Activated B cell treated with CpG ODN at 0.5 μM for 24 hours (primary cell): ENCODE measurements at regions not wholly inside any gene's neighbourhood (a gene's known extent, or its start where the extent isn't known, plus 50 kb on each side); places are given as distances from the start of the nearest gene placed in this dataset.

Experiments
- ATAC-seq: fragments of 200-7000 bp; cut with Tn5 transposase; one replicate; pipeline ENCODE4 v1.10.0; 2021; ENCODE audit warnings: low read depth, mild to moderate bottlenecking, moderate library complexity
- CTCF ChIA-PET: fragments of 350-600 bp; sonication (Branson Sonifier 250); formaldehyde crosslinking; loops from one replicate; lab custom pipeline; 2021; ENCODE audit warnings: antibody characterized with exemption; lab: Charles Lee
- POLR2A ChIA-PET: fragments of 350-600 bp; sonication (Branson Sonifier 250); formaldehyde crosslinking; loops from one replicate; lab custom pipeline; 2021; ENCODE audit warnings: antibody characterized with exemption; lab: Charles Lee
- DNase-seq: peaks from one replicate; pipeline ENCODE4 v3.0.0; 2022
- H3K27ac Mint-ChIP-seq: one replicate; pipeline ENCODE4 v1.8.0; 2020; ENCODE audit warnings: mixed read lengths
- H3K27me3 Mint-ChIP-seq: one replicate; pipeline ENCODE4 v1.8.0; 2021; ENCODE audit warnings: mixed read lengths
- H3K36me3 Mint-ChIP-seq: one replicate; pipeline ENCODE4 v1.8.0; 2021; ENCODE audit warnings: low read depth, mixed read lengths
- H3K4me1 Mint-ChIP-seq: one replicate; pipeline ENCODE4 v1.8.0; 2021; ENCODE audit warnings: mixed read lengths
- H3K4me3 Mint-ChIP-seq: one replicate; pipeline ENCODE4 v1.8.0; 2020; ENCODE audit warnings: mild to moderate bottlenecking, mixed read lengths
- H3K9me3 Mint-ChIP-seq: one replicate; pipeline ENCODE4 v1.8.0; 2020; ENCODE audit warnings: mixed read lengths
- CTCF ChIP-seq: fragments of 200-600 bp; IDR thresholded peaks from one replicate; pipeline ENCODE4 v1.8.0; 2022; ENCODE audit warnings: antibody characterized with exemption, mild to moderate bottlenecking
- intact Hi-C: fragments of 100-400 bp; cut with micrococcal nuclease; formaldehyde crosslinking; loops from one replicate; pipeline ENCODE4 v1.15.1; 2024

- H3K9me3 Mint-ChIP-seq = no peaks in the 10 kb centered on the region
- ChIA-PET POLR2A (no interaction called here), CTCF (no interaction called here)
- intact Hi-C loops = no loop called here
- ATAC-seq = no peak
- H3K36me3 Mint-ChIP-seq = no peaks in the 10 kb centered on the region
- TF ChIP-seq CTCF = no peak
- H3K27ac Mint-ChIP-seq = no peak overlapping the region
- H3K27me3 Mint-ChIP-seq = no peaks in the 10 kb centered on the region
- no peaks in the 10 kb centered on the region for H3K4me1 Mint-ChIP-seq
- no peak for DNase-seq
- no peak overlapping the region for H3K4me3 Mint-ChIP-seq
These were observed 673.4 kb downstream of the PCDH18 start for GRCh38 chr4:136858903-136859302.

- ATAC-seq (no peak), DNase-seq (no peak)
- no peaks in the 10 kb centered on the region for H3K27me3 Mint-ChIP-seq
- TF ChIP-seq CTCF = no peak
- H3K4me1 Mint-ChIP-seq = no peaks in the 10 kb centered on the region
- ChIA-PET POLR2A (no interaction called here), CTCF (interaction anchor here (2.0 kb wide), 1 partner anchor 9 kb away, joined by 8 read pairs; no protein-coding TSS in a partner anchor)
- H3K4me3 Mint-ChIP-seq = no peak overlapping the region
- intact Hi-C loops = no loop called here
- no peaks in the 10 kb centered on the region for H3K9me3 Mint-ChIP-seq
- H3K36me3 Mint-ChIP-seq = no peaks in the 10 kb centered on the region
- H3K27ac Mint-ChIP-seq = no peak overlapping the region
These were observed 676.4 kb downstream of the PCDH18 start for GRCh38 chr4:136855886-136856285.

- Mint-ChIP-seq H3K27me3 (no peaks in the 10 kb centered on the region), H3K27ac (no peak overlapping the region), H3K4me3 (no peak overlapping the region), H3K9me3 (no peaks in the 10 kb centered on the region), H3K4me1 (no peaks in the 10 kb centered on the region), H3K36me3 (no peaks in the 10 kb centered on the region)
- intact Hi-C loops = no loop called here
- TF ChIP-seq CTCF = no peak
- no peak for DNase-seq
- POLR2A ChIA-PET = no interaction called here
- CTCF ChIA-PET = no interaction called here
- ATAC-seq = no peak
These were observed 681.8 kb downstream of the PCDH18 start for GRCh38 chr4:136850446-136850845.

GRCh38 chr4:136847881-136848621, 684.2 kb downstream of the PCDH18 start:
- H3K27ac Mint-ChIP-seq = no peak overlapping the region
- H3K27me3 Mint-ChIP-seq = no peaks in the 10 kb centered on the region
- no peaks in the 10 kb centered on the region for H3K36me3 Mint-ChIP-seq
- intact Hi-C loops = no loop called here
- TF ChIP-seq CTCF = no peak
- no peaks in the 10 kb centered on the region for H3K9me3 Mint-ChIP-seq
- no peak overlapping the region for H3K4me3 Mint-ChIP-seq
- no peak for DNase-seq
- no peaks in the 10 kb centered on the region for H3K4me1 Mint-ChIP-seq
- CTCF ChIA-PET = interaction anchor here (1.5 kb wide), 1 partner anchor 17 kb away, joined by 3 read pairs; no protein-coding TSS in a partner anchor
- ATAC-seq = no peak
- POLR2A ChIA-PET = no interaction called here

GRCh38 chr4:136841526-136841925, 690.8 kb downstream of the PCDH18 start:
- H3K9me3 Mint-ChIP-seq = peaks cover 7% of the 10 kb centered on the region
- POLR2A ChIA-PET = no interaction called here

More at GRCh38 chr4:136841526-136841925, 690.8 kb downstream of the PCDH18 start:
- ATAC-seq = no peak
- intact Hi-C loops = no loop called here
- no peak for TF ChIP-seq CTCF
- no peaks in the 10 kb centered on the region for H3K27me3 Mint-ChIP-seq
- no peaks in the 10 kb centered on the region for H3K4me1 Mint-ChIP-seq
- H3K36me3 Mint-ChIP-seq = no peaks in the 10 kb centered on the region
- no peak overlapping the region for H3K27ac Mint-ChIP-seq
- H3K4me3 Mint-ChIP-seq = no peak overlapping the region
- no peak for DNase-seq
- CTCF ChIA-PET = no interaction called here
